CD4-positive, CD25-positive, alpha-beta regulatory T cell (primary cell): ENCODE measurements at regions not wholly inside any gene's neighbourhood (a gene's known extent, or its start where the extent isn't known, plus 50 kb on each side); places are given as distances from the start of the nearest gene placed in this dataset.

Source experiments
- ATAC-seq, 2 donors: fragments of 150-1000 bp; cut with Tn5 transposase; one replicate each; pipeline ENCODE4 v1.10.0; 2021; ENCODE audit warnings: low read depth in 2 of 2, moderate number of reproducible peaks in 2 of 2, moderate library complexity in 1 of 2
- DNase-seq, 3 donors: peaks; one replicate each; pipeline versions ENCODE4 v3.0.0 to v3.0.0-alpha.2; 2012 to 2022; ENCODE audit warnings: mixed read lengths in 1 of 3
- H3K27ac ChIP-seq: one replicate; pipeline ENCODE4 v1.7.0; 2013; ENCODE audit warnings: mild to moderate bottlenecking, low read length; ENCODE audit not compliant: insufficient read depth, poor library complexity, severe bottlenecking
- H3K27me3 ChIP-seq: one replicate; pipeline ENCODE4 v1.7.0; 2013; ENCODE audit warnings: low read length; ENCODE audit not compliant: control insufficient read depth, insufficient read depth
- H3K36me3 ChIP-seq: one replicate; pipeline ENCODE4 v1.7.0; 2013; ENCODE audit warnings: mild to moderate bottlenecking, low read length, moderate library complexity; ENCODE audit not compliant: control insufficient read depth, insufficient read depth
- H3K4me1 ChIP-seq: 2 replicates; pipeline ENCODE4 v1.7.0; 2013; ENCODE audit warnings: mild to moderate bottlenecking, low read length; ENCODE audit not compliant: insufficient read depth, control insufficient read depth, poor library complexity, severe bottlenecking
- H3K4me3 ChIP-seq: one replicate; pipeline ENCODE4 v1.7.0; 2013; ENCODE audit warnings: low read depth, mild to moderate bottlenecking, low read length, moderate library complexity
- H3K9me3 ChIP-seq, 2 experiments: 1 replicate in 1 of 2; 2 replicates in 1 of 2; pipeline ENCODE4 v1.7.0; 2013; ENCODE audit warnings: low read length in 2 of 2, mild to moderate bottlenecking in 1 of 2, moderate library complexity in 1 of 2; ENCODE audit not compliant: control insufficient read depth in 2 of 2
- H3K27ac Mint-ChIP-seq, 3 donors: one replicate each; pipeline ENCODE4 v1.8.0; 2020 to 2022; ENCODE audit warnings: mild to moderate bottlenecking in 3 of 3, mixed read lengths in 3 of 3, moderate library complexity in 2 of 3
- H3K27me3 Mint-ChIP-seq: one replicate; pipeline ENCODE4 v1.8.0; 2022; ENCODE audit warnings: mild to moderate bottlenecking, mixed read lengths
- H3K36me3 Mint-ChIP-seq: one replicate; pipeline ENCODE4 v1.8.0; 2020; ENCODE audit warnings: mixed read lengths
- H3K4me1 Mint-ChIP-seq, 4 donors: one replicate each; pipeline ENCODE4 v1.8.0; 2020 to 2022; ENCODE audit warnings: mixed read lengths in 4 of 4, mild to moderate bottlenecking in 1 of 4
- H3K4me3 Mint-ChIP-seq, 4 donors: one replicate each; pipeline ENCODE4 v1.8.0; 2020 to 2022; ENCODE audit warnings: mild to moderate bottlenecking in 4 of 4, mixed read lengths in 4 of 4, moderate library complexity in 3 of 4
- H3K9me3 Mint-ChIP-seq, 7 donors: one replicate each; pipeline ENCODE4 v1.8.0; 2020 to 2022; ENCODE audit warnings: mixed read lengths in 7 of 7, mild to moderate bottlenecking in 3 of 7, moderate library complexity in 2 of 7

- Mint-ChIP-seq H3K27me3 (peaks cover 21% of the 10 kb centered on the region), H3K36me3 (no peaks in the 10 kb centered on the region), H3K4me1 (peaks cover 0 to 3% (median 0%) of the 10 kb centered on the region in 4 donors), H3K9me3 (peaks cover 0 to 1% (median 0%) of the 10 kb centered on the region in 7 donors), H3K27ac (no peak overlapping the region), H3K4me3 (no peak overlapping the region)
- Histone ChIP-seq H3K4me1 (no peaks in the 10 kb centered on the region), H3K9me3 (no peaks in the 10 kb centered on the region), H3K36me3 (no peaks in the 10 kb centered on the region), H3K27ac (no peak overlapping the region), H3K27me3 (peaks cover 7% of the 10 kb centered on the region), H3K4me3 (no peak overlapping the region)
- ATAC-seq (no peak), DNase-seq (no peak)
These were observed 62.0 kb downstream of the SUCNR1 start for GRCh38 chr3:151935446-151935845.

GRCh38 chr3:151940481-151940880, 67.0 kb downstream of the SUCNR1 start:
- Histone ChIP-seq H3K27ac (no peak overlapping the region), H3K4me1 (no peaks in the 10 kb centered on the region), H3K27me3 (peaks cover 10% of the 10 kb centered on the region), H3K36me3 (no peaks in the 10 kb centered on the region), H3K9me3 (no peaks in the 10 kb centered on the region), H3K4me3 (no peak overlapping the region)
- DNase-seq (no peak), ATAC-seq (no peak)
- peaks cover 0 to 5% (median 0%) of the 10 kb centered on the region in 7 donors for H3K9me3 Mint-ChIP-seq
- peaks cover 30% of the 10 kb centered on the region for H3K27me3 Mint-ChIP-seq
- H3K27ac Mint-ChIP-seq = no peak overlapping the region
- H3K36me3 Mint-ChIP-seq = no peaks in the 10 kb centered on the region
- no peaks in the 10 kb centered on the region for H3K4me1 Mint-ChIP-seq
- no peak overlapping the region for H3K4me3 Mint-ChIP-seq

GRCh38 chr3:151943539-151943938, 70.1 kb downstream of the SUCNR1 start:
- no peaks in the 10 kb centered on the region for H3K9me3 ChIP-seq
- peaks cover 0 to 5% (median 1%) of the 10 kb centered on the region in 7 donors for H3K9me3 Mint-ChIP-seq
- no peak overlapping the region for H3K27ac Mint-ChIP-seq
- peaks cover 16% of the 10 kb centered on the region for H3K27me3 ChIP-seq
- H3K4me1 Mint-ChIP-seq = no peaks in the 10 kb centered on the region
- no peak for DNase-seq
- peaks cover 41% of the 10 kb centered on the region for H3K27me3 Mint-ChIP-seq
- no peaks in the 10 kb centered on the region for H3K36me3 ChIP-seq
- no peak for ATAC-seq
- H3K4me3 Mint-ChIP-seq = no peak overlapping the region
- no peaks in the 10 kb centered on the region for H3K4me1 ChIP-seq
- H3K4me3 ChIP-seq = no peak overlapping the region
- no peaks in the 10 kb centered on the region for H3K36me3 Mint-ChIP-seq
- H3K27ac ChIP-seq = no peak overlapping the region

- Mint-ChIP-seq H3K4me3 (no peak overlapping the region), H3K4me1 (no peaks in the 10 kb centered on the region), H3K9me3 (peaks cover 0 to 5% (median 1%) of the 10 kb centered on the region in 7 donors), H3K27me3 (peaks cover 40% of the 10 kb centered on the region), H3K36me3 (no peaks in the 10 kb centered on the region), H3K27ac (no peak overlapping the region)
- H3K27me3 ChIP-seq = peaks cover 15% of the 10 kb centered on the region
- ATAC-seq = no peak
- H3K4me1 ChIP-seq = no peaks in the 10 kb centered on the region
- H3K36me3 ChIP-seq = no peaks in the 10 kb centered on the region
- no peak overlapping the region for H3K4me3 ChIP-seq
- H3K9me3 ChIP-seq = no peaks in the 10 kb centered on the region
- H3K27ac ChIP-seq = no peak overlapping the region
- DNase-seq = no peak
These were observed 70.9 kb downstream of the SUCNR1 start for GRCh38 chr3:151944356-151944755.

GRCh38 chr3:151946606-151947005, 73.2 kb downstream of the SUCNR1 start:
- no peak overlapping the region for H3K4me3 ChIP-seq
- Mint-ChIP-seq H3K4me1 (no peaks in the 10 kb centered on the region), H3K36me3 (no peaks in the 10 kb centered on the region), H3K4me3 (no peak overlapping the region), H3K9me3 (peaks cover 0 to 5% (median 2%) of the 10 kb centered on the region in 7 donors), H3K27me3 (peaks cover 56% of the 10 kb centered on the region), H3K27ac (no peak overlapping the region)
- no peaks in the 10 kb centered on the region for H3K9me3 ChIP-seq
- ATAC-seq (no peak), DNase-seq (no peak)
- H3K27ac ChIP-seq = no peak overlapping the region
- peaks cover 11% of the 10 kb centered on the region for H3K27me3 ChIP-seq
- no peaks in the 10 kb centered on the region for H3K36me3 ChIP-seq
- no peaks in the 10 kb centered on the region for H3K4me1 ChIP-seq

- Histone ChIP-seq H3K9me3 (no peaks in the 10 kb centered on the region), H3K4me3 (no peak overlapping the region), H3K4me1 (no peaks in the 10 kb centered on the region), H3K27ac (no peak overlapping the region), H3K27me3 (peaks cover 14% of the 10 kb centered on the region), H3K36me3 (no peaks in the 10 kb centered on the region)
- DNase-seq (no peak), ATAC-seq (no peak)
- Mint-ChIP-seq H3K27me3 (peaks cover 55% of the 10 kb centered on the region), H3K4me1 (no peaks in the 10 kb centered on the region), H3K4me3 (no peak overlapping the region), H3K36me3 (no peaks in the 10 kb centered on the region), H3K27ac (no peak overlapping the region), H3K9me3 (peaks cover 0 to 4% (median 2%) of the 10 kb centered on the region in 7 donors)
These were observed 76.3 kb downstream of the SUCNR1 start for GRCh38 chr3:151949706-151950105.

- H3K4me3 ChIP-seq = no peak overlapping the region
- no peaks in the 10 kb centered on the region for H3K36me3 Mint-ChIP-seq
- no peak overlapping the region for H3K27ac ChIP-seq
- DNase-seq = no peak
- H3K27me3 Mint-ChIP-seq = peaks cover 19% of the 10 kb centered on the region
- no peaks in the 10 kb centered on the region for H3K9me3 ChIP-seq
- H3K27me3 ChIP-seq = peaks cover 3% of the 10 kb centered on the region
- H3K9me3 Mint-ChIP-seq = peaks cover 0 to 3% (median 0%) of the 10 kb centered on the region in 7 donors
- no peaks in the 10 kb centered on the region for H3K36me3 ChIP-seq
- no peak for ATAC-seq
- H3K27ac Mint-ChIP-seq = no peak overlapping the region
- no peaks in the 10 kb centered on the region for H3K4me1 Mint-ChIP-seq
- H3K4me1 ChIP-seq = no peaks in the 10 kb centered on the region
- H3K4me3 Mint-ChIP-seq = no peak overlapping the region
These were observed 81.9 kb downstream of the SUCNR1 start for GRCh38 chr3:151955356-151955755.

- H3K36me3 ChIP-seq = no peaks in the 10 kb centered on the region
- Mint-ChIP-seq H3K4me3 (no peak overlapping the region), H3K27ac (no peak overlapping the region), H3K4me1 (no peaks in the 10 kb centered on the region), H3K36me3 (no peaks in the 10 kb centered on the region), H3K27me3 (peaks cover 14% of the 10 kb centered on the region), H3K9me3 (peaks cover 0 to 3% (median 0%) of the 10 kb centered on the region in 7 donors)
- H3K4me1 ChIP-seq = no peaks in the 10 kb centered on the region
- no peak overlapping the region for H3K27ac ChIP-seq
- peaks cover 2% of the 10 kb centered on the region for H3K27me3 ChIP-seq
- no peak overlapping the region for H3K4me3 ChIP-seq
- ATAC-seq (no peak), DNase-seq (no peak)
- H3K9me3 ChIP-seq = no peaks in the 10 kb centered on the region
These were observed 87.6 kb downstream of the SUCNR1 start for GRCh38 chr3:151960961-151961580.
